ENCODE measurements at regions not wholly inside any gene's neighbourhood (a gene's known extent, or its start where the extent isn't known, plus 50 kb on each side); places are given as distances from the start of the nearest gene placed in this dataset.

DNA sequence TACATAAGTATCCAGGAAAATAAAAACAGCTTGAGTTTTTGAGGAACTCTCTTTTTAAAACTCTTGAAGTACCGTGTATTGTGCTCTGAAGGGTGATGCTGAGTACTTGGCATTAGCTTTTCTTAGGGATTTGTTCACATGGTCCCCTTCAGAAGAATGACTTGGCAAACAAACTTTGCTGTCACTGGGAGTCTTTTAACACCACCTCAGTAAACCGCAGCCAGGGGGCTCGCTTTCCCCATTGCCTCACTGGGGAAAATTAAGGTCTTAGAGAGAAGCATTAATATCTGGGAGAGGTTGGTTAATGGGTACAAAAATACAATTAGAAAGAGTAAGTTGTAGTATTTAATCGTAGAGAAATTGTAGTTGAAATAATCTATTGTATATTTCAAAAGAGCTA, 105.9 kb upstream of the DAP start:
- ATAC-seq (ENCODE audit: low FRiP score in 2 of 2) (peak in 1 of 2 donors; percentile 35), DNase-seq (peak in 1 of 2 donors; percentile 52)
- peak overlapping the region in 3 of 4 donors; percentile 2 to 38 (median 23) for H3K27ac ChIP-seq
- no peaks in the 10 kb centered on the region for H3K36me3 ChIP-seq
- TF ChIP-seq EP300 (IDR thresholded peaks at IDR 0.05): peak in 1 of 4 donors; percentile 9
- TF ChIP-seq POLR2A (IDR thresholded peaks at IDR 0.05): no peak
- TF ChIP-seq CTCF (IDR thresholded peaks at IDR 0.05): no peak
- TF ChIP-seq POLR2AphosphoS5 (IDR thresholded peaks at IDR 0.05): no peak
- no peaks in the 10 kb centered on the region for H3K9me3 ChIP-seq
- H3K4me1 ChIP-seq: peaks cover 0 to 5% (median 0%) of the 10 kb centered on the region in 4 donors
- 44 to 49% methylated on average over 4 of the region's 4 CpGs for WGBS, 2 donors
- H3K27me3 ChIP-seq: no peaks in the 10 kb centered on the region
- H3K4me3 ChIP-seq: no peak overlapping the region

- peak in 1 of 2 donors; percentile 74 for ATAC-seq (ENCODE audit: low FRiP score in 2 of 2)
- H3K4me3 ChIP-seq: no peak overlapping the region
- H3K27me3 ChIP-seq: no peaks in the 10 kb centered on the region
- WGBS, 2 donors: 66 to 67% methylated on average over 15 of the region's 15 CpGs
- H3K9me3 ChIP-seq: no peaks in the 10 kb centered on the region
- no peaks in the 10 kb centered on the region for H3K36me3 ChIP-seq
- peak in 1 of 2 donors; percentile 51 for DNase-seq
- no peak for TF ChIP-seq POLR2A (IDR thresholded peaks at IDR 0.05)
- peak; percentile 45 to 76 (median 60) for TF ChIP-seq CTCF (IDR thresholded peaks at IDR 0.05)
- no peak overlapping the region for H3K27ac ChIP-seq
- peaks cover 0 to 5% (median 0%) of the 10 kb centered on the region in 4 donors for H3K4me1 ChIP-seq
Measured at GRCh38 chr5:10863763-10864383, 102.8 kb upstream of the DAP start.

- no peaks in the 10 kb centered on the region for H3K36me3 ChIP-seq
- H3K9me3 ChIP-seq: no peaks in the 10 kb centered on the region
- DNase-seq (no peak), ATAC-seq (ENCODE audit: low FRiP score in 2 of 2) (no peak)
- WGBS, 2 donors: 91 to 100% methylated on average over 1 of the region's 1 CpG
- no peak overlapping the region for H3K27ac ChIP-seq
- no peak overlapping the region for H3K4me3 ChIP-seq
- H3K27me3 ChIP-seq: no peaks in the 10 kb centered on the region
- H3K4me1 ChIP-seq: peaks cover 0 to 4% (median 2%) of the 10 kb centered on the region in 4 donors
- TF ChIP-seq CTCF (IDR thresholded peaks at IDR 0.05) (no peak), POLR2AphosphoS5 (IDR thresholded peaks at IDR 0.05) (no peak), EP300 (IDR thresholded peaks at IDR 0.05) (no peak), POLR2A (IDR thresholded peaks at IDR 0.05) (no peak)
Measured at GRCh38 chr5:10862085-10862484, 101.1 kb upstream of the DAP start.

- no peaks in the 10 kb centered on the region for H3K36me3 ChIP-seq
- H3K4me3 ChIP-seq: no peak overlapping the region
- DNase-seq (no peak), ATAC-seq (ENCODE audit: low FRiP score in 2 of 2) (no peak)
- peaks cover 0 to 9% (median 5%) of the 10 kb centered on the region in 4 donors for H3K4me1 ChIP-seq
- H3K27me3 ChIP-seq: no peaks in the 10 kb centered on the region
- no peaks in the 10 kb centered on the region for H3K9me3 ChIP-seq
- WGBS, 2 donors: 66 to 79% methylated on average over 3 of the region's 3 CpGs
- TF ChIP-seq POLR2A (IDR thresholded peaks at IDR 0.05) (no peak), POLR2AphosphoS5 (IDR thresholded peaks at IDR 0.05) (no peak), EP300 (IDR thresholded peaks at IDR 0.05) (no peak), CTCF (IDR thresholded peaks at IDR 0.05) (no peak)
- no peak overlapping the region for H3K27ac ChIP-seq
Measured at GRCh38 chr5:10861423-10861790, 100.4 kb upstream of the DAP start.
